DOHH2 (cell line): ENCODE measurements at regions not wholly inside any gene's neighbourhood (a gene's known extent, or its start where the extent isn't known, plus 50 kb on each side); places are given as distances from the start of the nearest gene placed in this dataset.

Experiments used
- H3F3A ChIP-seq: fragments of 200-600 bp; sonication (generic), shearing (Covaris generic); 2 replicates; pipeline ENCODE4 v1.6.0; 2016; ENCODE audit warnings: antibody characterized with exemption, mild to moderate bottlenecking; ENCODE audit not compliant: control insufficient read depth, insufficient read depth
- H3K27ac ChIP-seq: fragments of 200-600 bp; sonication (generic); 2 replicates; pipeline ENCODE4 v1.5.1; 2014; ENCODE audit warnings: low read depth, mild to moderate bottlenecking, low read length, moderate library complexity
- H3K27me3 ChIP-seq: fragments of 200-600 bp; sonication (generic); 2 replicates; pipeline ENCODE4 v1.6.1; 2014; ENCODE audit warnings: mild to moderate bottlenecking, low read length, mixed read lengths; ENCODE audit not compliant: control insufficient read depth
- H3K36me3 ChIP-seq: fragments of 200-600 bp; sonication (generic); 2 replicates; pipeline ENCODE4 v1.6.1; 2014; ENCODE audit warnings: mild to moderate bottlenecking, low read length, moderate library complexity, mixed read lengths; ENCODE audit not compliant: control insufficient read depth
- H3K4me1 ChIP-seq: fragments of 200-600 bp; sonication (generic); 2 replicates; pipeline ENCODE4 v1.6.1; 2014; ENCODE audit warnings: mild to moderate bottlenecking, low read length, mixed read lengths; ENCODE audit not compliant: control insufficient read depth
- H3K4me2 ChIP-seq: fragments of 200-600 bp; sonication (generic); 2 replicates; pipeline ENCODE4 v1.6.0; 2014; ENCODE audit warnings: mild to moderate bottlenecking, low read length, moderate library complexity
- H3K4me3 ChIP-seq: fragments of 200-600 bp; sonication (generic); 2 replicates; pipeline ENCODE4 v1.5.1; 2014; ENCODE audit warnings: mild to moderate bottlenecking, low read length, mixed read lengths
- H3K79me2 ChIP-seq: fragments of 200-600 bp; sonication (generic); 2 replicates; pipeline ENCODE4 v1.6.1; 2014; ENCODE audit warnings: mild to moderate bottlenecking, low read length, mixed read lengths; ENCODE audit not compliant: control insufficient read depth
- H3K9me2 ChIP-seq: fragments of 200-600 bp; sonication (generic); replicated peaks from 2 replicates; pipeline ENCODE4 v1.6.1; 2014; ENCODE audit warnings: mild to moderate bottlenecking, low read length, mixed read lengths; ENCODE audit not compliant: control insufficient read depth
- H3K9me3 ChIP-seq: fragments of 200-600 bp; sonication (generic); 2 replicates; pipeline ENCODE4 v1.6.1; 2014; ENCODE audit warnings: antibody characterized with exemption, low read length, mixed read lengths; ENCODE audit not compliant: control insufficient read depth, insufficient read depth
- H4K20me1 ChIP-seq: fragments of 200-600 bp; sonication (generic); 2 replicates; pipeline ENCODE4 v1.6.0; 2014; ENCODE audit warnings: low read depth, mild to moderate bottlenecking, antibody characterized with exemption, low read length, moderate library complexity; ENCODE audit not compliant: control insufficient read depth, insufficient read depth
- CTCF ChIP-seq: fragments of 200-600 bp; sonication (generic); IDR thresholded peaks from one replicate; pipeline ENCODE4 v1.5.1; 2014; ENCODE audit warnings: antibody characterized with exemption, mild to moderate bottlenecking, low read depth, low read length; ENCODE audit not compliant: poor library complexity, severe bottlenecking
- EZH2phosphoT487 ChIP-seq: fragments of 200-600 bp; sonication (generic); IDR thresholded peaks from 2 replicates; pipeline ENCODE4 v1.6.1; 2017; ENCODE audit warnings: borderline replicate concordance, mild to moderate bottlenecking, antibody characterized with exemption, low read length, moderate library complexity, mixed read lengths

DNA sequence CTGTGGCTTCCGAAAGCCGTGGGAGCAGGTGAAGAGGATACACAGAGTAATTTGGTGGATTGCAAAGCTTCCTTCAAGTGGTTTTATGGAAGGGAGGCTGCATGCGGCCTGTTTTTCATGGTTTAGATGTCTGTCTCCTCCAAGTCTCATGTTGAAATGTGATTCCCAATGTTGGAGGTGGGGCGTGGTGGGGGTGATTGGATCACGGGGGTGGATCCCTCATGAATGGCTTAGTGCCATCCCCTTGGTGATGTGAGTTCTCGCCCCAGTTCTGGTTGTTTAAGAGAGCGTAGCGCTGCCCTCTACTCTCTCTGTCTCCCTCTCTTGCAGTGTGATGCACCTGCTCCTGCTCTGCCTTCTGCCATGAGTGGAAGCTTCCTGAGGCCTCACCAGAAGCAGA lies 247.8 kb upstream of the B3GAT1 start:
- no peak overlapping the region for H3K4me3 ChIP-seq
- no peaks in the 10 kb centered on the region for H3K36me3 ChIP-seq
- H4K20me1 ChIP-seq, result no peaks in the 10 kb centered on the region
- H3K79me2 ChIP-seq, result no peaks in the 10 kb centered on the region
- H3F3A ChIP-seq, result no peaks in the 10 kb centered on the region
- no peaks in the 10 kb centered on the region for H3K4me1 ChIP-seq
- H3K4me2 ChIP-seq, result no peak overlapping the region
- no peak overlapping the region for H3K27ac ChIP-seq
- peaks cover 9% of the 10 kb centered on the region; the same call in 1 of the 2 replicates for H3K9me3 ChIP-seq
- H3K9me2 ChIP-seq, result no peaks in the 10 kb centered on the region
- no peaks in the 10 kb centered on the region for H3K27me3 ChIP-seq
- TF ChIP-seq CTCF (no peak), EZH2phosphoT487 (no peak)

DNA sequence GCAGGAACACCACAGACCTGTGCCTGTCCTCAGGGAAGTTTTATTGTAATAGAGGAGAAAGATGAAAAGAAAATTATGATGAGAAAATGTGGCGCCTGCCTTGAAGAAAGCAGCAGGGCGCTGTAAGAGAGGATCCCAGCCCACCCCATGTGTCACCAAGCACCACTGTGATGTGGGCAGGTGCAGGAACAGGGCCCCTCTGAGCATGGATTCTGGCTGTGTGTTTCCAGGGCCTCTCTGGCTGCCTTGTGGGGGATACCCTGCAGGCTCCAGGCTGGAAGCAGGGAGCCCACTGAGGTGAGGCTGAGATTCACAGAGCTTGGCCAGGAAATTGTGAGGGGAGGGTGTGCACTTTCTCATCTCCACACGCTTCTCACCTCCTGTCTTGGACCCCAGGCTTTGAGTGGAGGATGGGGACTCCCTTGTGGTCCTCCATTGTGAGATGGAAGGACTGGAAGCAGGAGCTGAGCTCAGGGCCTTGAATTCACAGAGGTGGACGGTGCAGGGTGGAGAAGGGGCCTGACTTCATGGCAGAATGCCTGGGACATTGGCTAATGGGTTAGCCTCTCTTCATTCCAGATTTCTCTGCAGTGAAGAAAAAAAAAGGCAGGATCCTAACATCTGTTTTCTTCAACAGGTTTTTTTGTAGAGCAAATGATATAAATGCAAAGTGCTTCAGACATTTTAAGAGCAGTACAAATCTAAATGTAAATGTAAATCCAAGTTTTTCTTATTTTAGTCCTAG lies 246.6 kb upstream of the B3GAT1 start:
- no peaks in the 10 kb centered on the region for H3K4me1 ChIP-seq
- H3K27ac ChIP-seq, result no peak overlapping the region
- peaks cover 9% of the 10 kb centered on the region; the same call in 1 of the 2 replicates for H3K9me3 ChIP-seq
- H3K36me3 ChIP-seq, result no peaks in the 10 kb centered on the region
- TF ChIP-seq EZH2phosphoT487, result no peak
- TF ChIP-seq CTCF, result no peak
- H4K20me1 ChIP-seq, result no peaks in the 10 kb centered on the region
- H3K79me2 ChIP-seq, result no peaks in the 10 kb centered on the region
- H3K9me2 ChIP-seq, result no peaks in the 10 kb centered on the region
- H3F3A ChIP-seq, result no peaks in the 10 kb centered on the region
- H3K4me3 ChIP-seq, result no peak overlapping the region
- H3K4me2 ChIP-seq, result no peak overlapping the region
- no peaks in the 10 kb centered on the region for H3K27me3 ChIP-seq

GRCh38 chr11:134657631-134658030 lies 245.6 kb upstream of the B3GAT1 start:
- Histone ChIP-seq H3K4me2 (no peak overlapping the region), H3K4me1 (no peaks in the 10 kb centered on the region)

More at GRCh38 chr11:134657631-134658030, 245.6 kb upstream of the B3GAT1 start:
- Histone ChIP-seq H4K20me1 (no peaks in the 10 kb centered on the region), H3K27ac (no peak overlapping the region), H3K27me3 (no peaks in the 10 kb centered on the region), H3K9me2 (no peaks in the 10 kb centered on the region), H3K4me3 (no peak overlapping the region), H3K79me2 (no peaks in the 10 kb centered on the region), H3K36me3 (no peaks in the 10 kb centered on the region), H3K9me3 (peaks cover 8% of the 10 kb centered on the region; the same call in 1 of the 2 replicates), H3F3A (no peaks in the 10 kb centered on the region)
- no peak for TF ChIP-seq EZH2phosphoT487
- no peak for TF ChIP-seq CTCF
